ENCODE measurements at regions not wholly inside any gene's neighbourhood (a gene's known extent, or its start where the extent isn't known, plus 50 kb on each side); places are given as distances from the start of the nearest gene placed in this dataset.

GRCh38 chr6:56864171-56864616 lies 90.7 kb upstream of the BEND6 start:
- DNase-seq (ENCODE audit: insufficient read length, low spot score) (no peak), FAIRE-seq (no peak)
- TF ChIP-seq CTCF (IDR thresholded peaks at IDR 0.05; ENCODE audit: insufficient read depth, missing control alignments) = no peak

- no peak for TF ChIP-seq CTCF (IDR thresholded peaks at IDR 0.05; ENCODE audit: insufficient read depth, missing control alignments)
- FAIRE-seq (no peak), DNase-seq (ENCODE audit: insufficient read length, low spot score) (no peak)
Measured at GRCh38 chr6:56863366-56863765, 91.5 kb upstream of the BEND6 start.

- no peak for FAIRE-seq
- DNase-seq (ENCODE audit: insufficient read length, low spot score) = no peak
- no peak for TF ChIP-seq CTCF (IDR thresholded peaks at IDR 0.05; ENCODE audit: insufficient read depth, missing control alignments)
Measured at GRCh38 chr6:56862415-56863175, 92.3 kb upstream of the BEND6 start.

- TF ChIP-seq CTCF (IDR thresholded peaks at IDR 0.05; ENCODE audit: insufficient read depth, missing control alignments) = no peak
Measured at GRCh38 chr6:56860475-56860874, 94.4 kb upstream of the BEND6 start.

GRCh38 chr6:56856036-56856580 lies 98.8 kb upstream of the BEND6 start:
- TF ChIP-seq CTCF (IDR thresholded peaks at IDR 0.05; ENCODE audit: insufficient read depth, missing control alignments) = no peak
- DNase-seq (ENCODE audit: insufficient read length, low spot score) (no peak), FAIRE-seq (no peak)

More at GRCh38 chr6:56860475-56860874, 94.4 kb upstream of the BEND6 start:
- no peak for DNase-seq (ENCODE audit: insufficient read length, low spot score)
- FAIRE-seq = no peak

GRCh38 chr6:56854086-56854485 lies 100.8 kb upstream of the BEND6 start:
- no peak for FAIRE-seq
- no peak for TF ChIP-seq CTCF (IDR thresholded peaks at IDR 0.05; ENCODE audit: insufficient read depth, missing control alignments)
- DNase-seq (ENCODE audit: insufficient read length, low spot score) = no peak

- FAIRE-seq = no peak
- no peak for DNase-seq (ENCODE audit: insufficient read length, low spot score)
- TF ChIP-seq CTCF (IDR thresholded peaks at IDR 0.05; ENCODE audit: insufficient read depth, missing control alignments) = no peak
Measured at GRCh38 chr6:56853541-56853940, 101.4 kb upstream of the BEND6 start.
